WTC11 (cell line): ENCODE measurements at regions not wholly inside any gene's neighbourhood (a gene's known extent, or its start where the extent isn't known, plus 50 kb on each side); places are given as distances from the start of the nearest gene placed in this dataset.

Experiments used
- ATAC-seq: fragments of 200-7000 bp; cut with Tn5 transposase; 2 replicates; pipeline ENCODE4 v1.10.0; 2021; ENCODE audit warnings: mild to moderate bottlenecking, moderate library complexity
- CTCF ChIA-PET: fragments of 300-600 bp; sonication (Branson Sonifier 250); formaldehyde crosslinking; loops from one replicate; lab custom pipeline; 2021; ENCODE audit warnings: antibody characterized with exemption; lab: Charles Lee
- POLR2A ChIA-PET: fragments of 350-600 bp; sonication (Branson Sonifier 250); formaldehyde crosslinking; loops from one replicate; lab custom pipeline; 2021; ENCODE audit warnings: antibody characterized with exemption; lab: Charles Lee
- DNase-seq: peaks from one replicate; pipeline ENCODE4 v3.0.0; 2021; ENCODE audit warnings: low spot score
- H3K27ac Mint-ChIP-seq: 2 replicates; pipeline ENCODE4 v1.8.0; 2021; ENCODE audit warnings: mixed read lengths
- H3K27me3 Mint-ChIP-seq: 2 replicates; pipeline ENCODE4 v1.8.0; 2021; ENCODE audit warnings: low read depth, mild to moderate bottlenecking, moderate library complexity, mixed read lengths
- H3K36me3 Mint-ChIP-seq: 2 replicates; pipeline ENCODE4 v1.8.0; 2021; ENCODE audit warnings: mixed read lengths
- H3K4me1 Mint-ChIP-seq: 2 replicates; pipeline ENCODE4 v1.8.0; 2022; ENCODE audit warnings: mixed read lengths
- H3K4me3 Mint-ChIP-seq: 2 replicates; pipeline ENCODE4 v1.8.0; 2021; ENCODE audit warnings: mild to moderate bottlenecking, moderate library complexity, mixed read lengths
- H3K9me3 Mint-ChIP-seq: 2 replicates; pipeline ENCODE4 v1.8.0; 2021; ENCODE audit warnings: mixed read lengths
- ATF1 ChIP-seq: sonication (generic); formaldehyde crosslinking; IDR thresholded peaks from 2 replicates; pipeline ENCODE4 v1.8.1; 2023; ENCODE audit warnings: mild to moderate bottlenecking, moderate library complexity, missing genetic modification reagents
- CBFB ChIP-seq: sonication (generic); formaldehyde crosslinking; IDR thresholded peaks from 2 replicates; pipeline ENCODE4 v1.8.1; 2022; ENCODE audit warnings: mild to moderate bottlenecking, low read depth, missing genetic modification reagents
- CREB1 ChIP-seq: sonication (generic); formaldehyde crosslinking; IDR thresholded peaks from 2 replicates; pipeline ENCODE4 v1.8.0; 2023; ENCODE audit warnings: mild to moderate bottlenecking, missing genetic modification reagents
- EMX1 ChIP-seq: fragments of 250-450 bp; sonication (Bioruptor Pico); IDR thresholded peaks from 2 replicates; pipeline ENCODE4 v1.8.0; 2021; ENCODE audit warnings: mild to moderate bottlenecking
- FOXJ3 ChIP-seq: sonication (generic); formaldehyde crosslinking; IDR thresholded peaks from 2 replicates; pipeline ENCODE4 v1.9.0; 2021; ENCODE audit warnings: missing genetic modification reagents, mild to moderate bottlenecking, borderline replicate concordance
- FOXK1 ChIP-seq: sonication (generic); formaldehyde crosslinking; IDR thresholded peaks from 2 replicates; pipeline ENCODE4 v1.8.0; 2022; ENCODE audit warnings: mild to moderate bottlenecking, moderate library complexity, missing genetic modification reagents
- JAZF1 ChIP-seq: fragments of 250-450 bp; sonication (Bioruptor Pico); IDR thresholded peaks from 2 replicates; pipeline ENCODE4 v1.9.0; 2021; ENCODE audit warnings: moderate library complexity, mild to moderate bottlenecking, inconsistent platforms
- MXD4 ChIP-seq: fragments of 250-450 bp; sonication (Bioruptor Pico); IDR thresholded peaks from 2 replicates; pipeline ENCODE4 v1.8.0; 2021; ENCODE audit warnings: mild to moderate bottlenecking, moderate library complexity, borderline replicate concordance
- NR1H2 ChIP-seq: sonication (generic); formaldehyde crosslinking; IDR thresholded peaks from 2 replicates; pipeline ENCODE4 v1.9.0; 2021; ENCODE audit warnings: mild to moderate bottlenecking, moderate library complexity, missing genetic modification reagents
- NR2C2 ChIP-seq: sonication (generic); formaldehyde crosslinking; IDR thresholded peaks from 2 replicates; pipeline ENCODE4 v1.8.0; 2022; ENCODE audit warnings: mild to moderate bottlenecking, missing genetic modification reagents
- RORB ChIP-seq: fragments of 250-450 bp; sonication (Bioruptor Pico); IDR thresholded peaks from 2 replicates; pipeline ENCODE4 v1.9.0; 2021; ENCODE audit warnings: mild to moderate bottlenecking
- TP53 ChIP-seq: sonication (generic); formaldehyde crosslinking; IDR thresholded peaks from 2 replicates; pipeline ENCODE4 v1.8.1; 2023; ENCODE audit warnings: mild to moderate bottlenecking, missing genetic modification reagents
- ZBTB21 ChIP-seq: sonication (generic); formaldehyde crosslinking; IDR thresholded peaks from 2 replicates; pipeline ENCODE4 v1.8.1; 2023; ENCODE audit warnings: mild to moderate bottlenecking, missing genetic modification reagents, borderline replicate concordance
- ZNF219 ChIP-seq: sonication (generic); formaldehyde crosslinking; IDR thresholded peaks from 2 replicates; pipeline ENCODE4 v1.8.0; 2023; ENCODE audit warnings: missing genetic modification reagents, mild to moderate bottlenecking, borderline replicate concordance
- TF ChIP-seq, protein P1 (sequence below): sonication (generic); formaldehyde crosslinking; conservative IDR thresholded peaks from 2 replicates; pipeline ENCODE4 v1.8.1; 2023; ENCODE audit warnings: mild to moderate bottlenecking, low read depth, missing genetic modification reagents, moderate library complexity
- TF ChIP-seq, protein P2 (sequence below): fragments of 250-450 bp; sonication (Bioruptor Pico); IDR thresholded peaks from 2 replicates; pipeline ENCODE4 v1.9.0; 2021; ENCODE audit warnings: moderate library complexity, mild to moderate bottlenecking, inconsistent platforms, borderline replicate concordance
- TF ChIP-seq, protein P3 (sequence below): sonication (generic); formaldehyde crosslinking; IDR thresholded peaks from 2 replicates; pipeline ENCODE4 v1.8.1; 2023; ENCODE audit warnings: mild to moderate bottlenecking, missing genetic modification reagents, moderate library complexity
- TF ChIP-seq, protein P4 (sequence below): fragments of 250-450 bp; sonication (Bioruptor Pico); IDR thresholded peaks from 2 replicates; pipeline ENCODE4 v1.9.0; 2021; ENCODE audit warnings: mild to moderate bottlenecking
- TF ChIP-seq, protein P5 (sequence below): sonication (generic); formaldehyde crosslinking; IDR thresholded peaks from 2 replicates; pipeline ENCODE4 v1.8.1; 2023; ENCODE audit warnings: mild to moderate bottlenecking, missing genetic modification reagents, borderline replicate concordance
- TF ChIP-seq, protein P6 (sequence below): sonication (generic); formaldehyde crosslinking; IDR thresholded peaks from 2 replicates; pipeline ENCODE4 v1.8.1; 2022; ENCODE audit warnings: missing genetic modification reagents, borderline replicate concordance
- TF ChIP-seq, protein P7 (sequence below): sonication (generic); formaldehyde crosslinking; IDR thresholded peaks from 2 replicates; pipeline ENCODE4 v1.8.1; 2023; ENCODE audit warnings: mild to moderate bottlenecking, missing genetic modification reagents

DNA sequence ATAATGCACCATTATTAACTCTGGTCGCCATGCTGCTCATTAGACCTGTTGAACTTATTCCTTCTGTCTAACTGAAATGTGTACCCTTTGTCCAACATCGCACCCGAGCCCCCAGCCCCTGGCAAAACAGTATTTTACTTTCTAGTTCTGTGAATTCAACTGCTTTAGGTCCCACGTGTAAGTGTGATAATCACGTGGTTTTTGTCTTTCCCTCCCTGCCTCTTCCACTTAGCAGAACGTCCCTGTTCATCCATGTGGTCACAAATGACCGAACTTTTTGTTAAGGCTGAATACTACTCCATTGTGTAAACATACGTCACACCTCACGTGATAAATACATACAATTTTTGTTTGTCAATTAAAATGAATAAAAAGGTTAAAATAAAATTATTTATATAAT is 826.9 kb downstream of the DCDC2C start:
- Mint-ChIP-seq H3K36me3 (peaks cover 53% of the 10 kb centered on the region), H3K27me3 (peaks cover 7% of the 10 kb centered on the region), H3K9me3 (peaks cover 65% of the 10 kb centered on the region), H3K27ac (no peak overlapping the region), H3K4me1 (no peaks in the 10 kb centered on the region), H3K4me3 (no peak overlapping the region)
- TF ChIP-seq NR1H2 (no peak), ATF1 (no peak), NR2C2 (no peak), CREB1 (no peak), FOXK1 (no peak), TP53 (CRISPR knock-in tag) (no peak), JAZF1 (CRISPR knock-in tag) (no peak), MXD4 (CRISPR knock-in tag) (no peak), ZBTB21 (no peak)
- TF ChIP-seq, protein P1, sequence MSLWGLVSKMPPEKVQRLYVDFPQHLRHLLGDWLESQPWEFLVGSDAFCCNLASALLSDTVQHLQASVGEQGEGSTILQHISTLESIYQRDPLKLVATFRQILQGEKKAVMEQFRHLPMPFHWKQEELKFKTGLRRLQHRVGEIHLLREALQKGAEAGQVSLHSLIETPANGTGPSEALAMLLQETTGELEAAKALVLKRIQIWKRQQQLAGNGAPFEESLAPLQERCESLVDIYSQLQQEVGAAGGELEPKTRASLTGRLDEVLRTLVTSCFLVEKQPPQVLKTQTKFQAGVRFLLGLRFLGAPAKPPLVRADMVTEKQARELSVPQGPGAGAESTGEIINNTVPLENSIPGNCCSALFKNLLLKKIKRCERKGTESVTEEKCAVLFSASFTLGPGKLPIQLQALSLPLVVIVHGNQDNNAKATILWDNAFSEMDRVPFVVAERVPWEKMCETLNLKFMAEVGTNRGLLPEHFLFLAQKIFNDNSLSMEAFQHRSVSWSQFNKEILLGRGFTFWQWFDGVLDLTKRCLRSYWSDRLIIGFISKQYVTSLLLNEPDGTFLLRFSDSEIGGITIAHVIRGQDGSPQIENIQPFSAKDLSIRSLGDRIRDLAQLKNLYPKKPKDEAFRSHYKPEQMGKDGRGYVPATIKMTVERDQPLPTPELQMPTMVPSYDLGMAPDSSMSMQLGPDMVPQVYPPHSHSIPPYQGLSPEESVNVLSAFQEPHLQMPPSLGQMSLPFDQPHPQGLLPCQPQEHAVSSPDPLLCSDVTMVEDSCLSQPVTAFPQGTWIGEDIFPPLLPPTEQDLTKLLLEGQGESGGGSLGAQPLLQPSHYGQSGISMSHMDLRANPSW (CRISPR knock-in tag): no peak
- TF ChIP-seq, protein P2, sequence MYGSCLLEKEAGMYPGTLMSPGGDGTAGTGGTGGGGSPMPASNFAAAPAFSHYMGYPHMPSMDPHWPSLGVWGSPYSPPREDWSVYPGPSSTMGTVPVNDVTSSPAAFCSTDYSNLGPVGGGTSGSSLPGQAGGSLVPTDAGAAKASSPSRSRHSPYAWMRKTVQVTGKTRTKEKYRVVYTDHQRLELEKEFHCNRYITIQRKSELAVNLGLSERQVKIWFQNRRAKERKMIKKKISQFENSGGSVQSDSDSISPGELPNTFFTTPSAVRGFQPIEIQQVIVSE: no peak
- TF ChIP-seq, protein P3, sequence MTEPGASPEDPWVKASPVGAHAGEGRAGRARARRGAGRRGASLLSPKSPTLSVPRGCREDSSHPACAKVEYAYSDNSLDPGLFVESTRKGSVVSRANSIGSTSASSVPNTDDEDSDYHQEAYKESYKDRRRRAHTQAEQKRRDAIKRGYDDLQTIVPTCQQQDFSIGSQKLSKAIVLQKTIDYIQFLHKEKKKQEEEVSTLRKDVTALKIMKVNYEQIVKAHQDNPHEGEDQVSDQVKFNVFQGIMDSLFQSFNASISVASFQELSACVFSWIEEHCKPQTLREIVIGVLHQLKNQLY (CRISPR knock-in tag): no peak
- TF ChIP-seq, protein P4, sequence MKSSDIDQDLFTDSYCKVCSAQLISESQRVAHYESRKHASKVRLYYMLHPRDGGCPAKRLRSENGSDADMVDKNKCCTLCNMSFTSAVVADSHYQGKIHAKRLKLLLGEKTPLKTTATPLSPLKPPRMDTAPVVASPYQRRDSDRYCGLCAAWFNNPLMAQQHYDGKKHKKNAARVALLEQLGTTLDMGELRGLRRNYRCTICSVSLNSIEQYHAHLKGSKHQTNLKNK (CRISPR knock-in tag): no peak
- TF ChIP-seq, protein P5, sequence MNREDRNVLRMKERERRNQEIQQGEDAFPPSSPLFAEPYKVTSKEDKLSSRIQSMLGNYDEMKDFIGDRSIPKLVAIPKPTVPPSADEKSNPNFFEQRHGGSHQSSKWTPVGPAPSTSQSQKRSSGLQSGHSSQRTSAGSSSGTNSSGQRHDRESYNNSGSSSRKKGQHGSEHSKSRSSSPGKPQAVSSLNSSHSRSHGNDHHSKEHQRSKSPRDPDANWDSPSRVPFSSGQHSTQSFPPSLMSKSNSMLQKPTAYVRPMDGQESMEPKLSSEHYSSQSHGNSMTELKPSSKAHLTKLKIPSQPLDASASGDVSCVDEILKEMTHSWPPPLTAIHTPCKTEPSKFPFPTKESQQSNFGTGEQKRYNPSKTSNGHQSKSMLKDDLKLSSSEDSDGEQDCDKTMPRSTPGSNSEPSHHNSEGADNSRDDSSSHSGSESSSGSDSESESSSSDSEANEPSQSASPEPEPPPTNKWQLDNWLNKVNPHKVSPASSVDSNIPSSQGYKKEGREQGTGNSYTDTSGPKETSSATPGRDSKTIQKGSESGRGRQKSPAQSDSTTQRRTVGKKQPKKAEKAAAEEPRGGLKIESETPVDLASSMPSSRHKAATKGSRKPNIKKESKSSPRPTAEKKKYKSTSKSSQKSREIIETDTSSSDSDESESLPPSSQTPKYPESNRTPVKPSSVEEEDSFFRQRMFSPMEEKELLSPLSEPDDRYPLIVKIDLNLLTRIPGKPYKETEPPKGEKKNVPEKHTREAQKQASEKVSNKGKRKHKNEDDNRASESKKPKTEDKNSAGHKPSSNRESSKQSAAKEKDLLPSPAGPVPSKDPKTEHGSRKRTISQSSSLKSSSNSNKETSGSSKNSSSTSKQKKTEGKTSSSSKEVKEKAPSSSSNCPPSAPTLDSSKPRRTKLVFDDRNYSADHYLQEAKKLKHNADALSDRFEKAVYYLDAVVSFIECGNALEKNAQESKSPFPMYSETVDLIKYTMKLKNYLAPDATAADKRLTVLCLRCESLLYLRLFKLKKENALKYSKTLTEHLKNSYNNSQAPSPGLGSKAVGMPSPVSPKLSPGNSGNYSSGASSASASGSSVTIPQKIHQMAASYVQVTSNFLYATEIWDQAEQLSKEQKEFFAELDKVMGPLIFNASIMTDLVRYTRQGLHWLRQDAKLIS: no peak
- ATAC-seq (no peak), DNase-seq (no peak)
- POLR2A ChIA-PET: no interaction called here
- CTCF ChIA-PET: no interaction called here

DNA sequence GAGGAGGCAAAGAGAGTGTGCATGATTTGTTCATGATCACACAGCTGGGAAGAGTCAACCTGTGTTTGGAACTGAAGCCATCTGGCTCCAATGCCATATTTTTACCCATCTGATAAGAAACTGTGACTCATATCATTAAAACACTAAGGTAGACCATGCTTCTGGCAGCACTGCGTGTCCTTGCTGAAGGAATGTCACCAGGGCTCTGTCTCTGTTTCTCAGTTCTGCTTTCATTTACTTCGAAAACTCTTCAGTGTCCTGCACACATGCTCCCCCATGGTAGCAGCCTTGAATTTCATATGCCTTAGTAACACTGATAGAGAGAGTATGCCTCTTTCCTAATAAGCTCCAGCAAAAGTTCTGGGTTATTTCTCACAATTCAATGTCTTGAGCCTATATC is 830.4 kb downstream of the DCDC2C start:
- H3K4me1 Mint-ChIP-seq: no peaks in the 10 kb centered on the region
- peaks cover 72% of the 10 kb centered on the region for H3K9me3 Mint-ChIP-seq
- peaks cover 14% of the 10 kb centered on the region for H3K27me3 Mint-ChIP-seq
- ChIA-PET CTCF (no interaction called here), POLR2A (no interaction called here)
- no peak overlapping the region for H3K4me3 Mint-ChIP-seq
- ATAC-seq (no peak), DNase-seq (no peak)
- peaks cover 54% of the 10 kb centered on the region for H3K36me3 Mint-ChIP-seq
- H3K27ac Mint-ChIP-seq: no peak overlapping the region
- TF ChIP-seq CBFB (CRISPR knock-in tag) (no peak), ZNF219 (CRISPR knock-in tag) (no peak), RORB (CRISPR knock-in tag) (no peak), EMX1 (CRISPR knock-in tag) (no peak), FOXJ3 (CRISPR knock-in tag) (no peak)
- TF ChIP-seq, protein P3 (CRISPR knock-in tag): no peak
- TF ChIP-seq, protein P6, sequence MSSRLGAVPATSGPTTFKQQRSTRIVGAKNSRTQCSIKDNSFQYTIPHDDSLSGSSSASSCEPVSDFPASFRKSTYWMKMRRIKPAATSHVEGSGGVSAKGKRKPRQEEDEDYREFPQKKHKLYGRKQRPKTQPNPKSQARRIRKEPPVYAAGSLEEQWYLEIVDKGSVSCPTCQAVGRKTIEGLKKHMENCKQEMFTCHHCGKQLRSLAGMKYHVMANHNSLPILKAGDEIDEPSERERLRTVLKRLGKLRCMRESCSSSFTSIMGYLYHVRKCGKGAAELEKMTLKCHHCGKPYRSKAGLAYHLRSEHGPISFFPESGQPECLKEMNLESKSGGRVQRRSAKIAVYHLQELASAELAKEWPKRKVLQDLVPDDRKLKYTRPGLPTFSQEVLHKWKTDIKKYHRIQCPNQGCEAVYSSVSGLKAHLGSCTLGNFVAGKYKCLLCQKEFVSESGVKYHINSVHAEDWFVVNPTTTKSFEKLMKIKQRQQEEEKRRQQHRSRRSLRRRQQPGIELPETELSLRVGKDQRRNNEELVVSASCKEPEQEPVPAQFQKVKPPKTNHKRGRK: no peak
- TF ChIP-seq, protein P7, sequence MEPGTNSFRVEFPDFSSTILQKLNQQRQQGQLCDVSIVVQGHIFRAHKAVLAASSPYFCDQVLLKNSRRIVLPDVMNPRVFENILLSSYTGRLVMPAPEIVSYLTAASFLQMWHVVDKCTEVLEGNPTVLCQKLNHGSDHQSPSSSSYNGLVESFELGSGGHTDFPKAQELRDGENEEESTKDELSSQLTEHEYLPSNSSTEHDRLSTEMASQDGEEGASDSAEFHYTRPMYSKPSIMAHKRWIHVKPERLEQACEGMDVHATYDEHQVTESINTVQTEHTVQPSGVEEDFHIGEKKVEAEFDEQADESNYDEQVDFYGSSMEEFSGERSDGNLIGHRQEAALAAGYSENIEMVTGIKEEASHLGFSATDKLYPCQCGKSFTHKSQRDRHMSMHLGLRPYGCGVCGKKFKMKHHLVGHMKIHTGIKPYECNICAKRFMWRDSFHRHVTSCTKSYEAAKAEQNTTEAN (CRISPR knock-in tag): no peak
